ENCODE measurements at regions not wholly inside any gene's neighbourhood (a gene's known extent, or its start where the extent isn't known, plus 50 kb on each side); places are given as distances from the start of the nearest gene placed in this dataset.

DNA sequence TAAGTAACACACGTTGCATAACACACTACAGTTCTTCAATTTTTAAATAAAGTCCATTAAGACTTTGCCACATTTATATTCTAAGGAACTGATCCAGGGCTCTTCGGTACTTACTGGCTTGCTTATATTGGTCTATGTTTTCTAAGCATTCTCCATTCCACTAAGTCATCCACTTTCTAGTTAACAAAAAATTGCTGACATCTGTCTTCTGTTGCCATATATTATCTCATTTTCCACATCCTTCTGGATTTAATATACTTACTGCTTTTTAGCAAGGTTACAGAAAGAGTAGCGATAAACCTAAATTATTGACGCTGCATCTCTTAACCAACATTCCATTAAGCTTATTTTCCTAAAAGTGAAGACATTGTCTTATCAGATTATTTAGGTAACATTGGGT, 238.4 kb upstream of the LRIG3 start:
- TF ChIP-seq FOXM1 (IDR thresholded peaks at IDR 0.05; ENCODE audit: borderline replicate concordance, low read depth) (no peak), TEAD4 (IDR thresholded peaks at IDR 0.05) (no peak), USF1 (IDR thresholded peaks at IDR 0.05) (no peak), RAD21 (IDR thresholded peaks at IDR 0.05; ENCODE audit: low read depth) (no peak), REST (IDR thresholded peaks at IDR 0.05; ENCODE audit: low read depth) (no peak), CEBPB (IDR thresholded peaks at IDR 0.05) (no peak), CREB1 (IDR thresholded peaks at IDR 0.05; ENCODE audit: low read depth) (no peak), NFIC (IDR thresholded peaks at IDR 0.05) (no peak), MAX (IDR thresholded peaks at IDR 0.05) (no peak), TAF1 (IDR thresholded peaks at IDR 0.05; ENCODE audit: low read depth) (no peak), ZBTB7A (IDR thresholded peaks at IDR 0.05; ENCODE audit: low read depth) (no peak), EP300 (IDR thresholded peaks at IDR 0.05; ENCODE audit: borderline replicate concordance) (no peak), EGR1 (IDR thresholded peaks at IDR 0.05) (no peak), TCF12 (IDR thresholded peaks at IDR 0.05; ENCODE audit: low read depth) (no peak), YY1 (IDR thresholded peaks at IDR 0.05; ENCODE audit: low read depth) (no peak)

- TF ChIP-seq TCF12 (IDR thresholded peaks at IDR 0.05; ENCODE audit: low read depth) (no peak), ZBTB7A (IDR thresholded peaks at IDR 0.05; ENCODE audit: low read depth) (no peak), NFIC (IDR thresholded peaks at IDR 0.05) (no peak), MAX (IDR thresholded peaks at IDR 0.05) (no peak), USF1 (IDR thresholded peaks at IDR 0.05) (no peak), TEAD4 (IDR thresholded peaks at IDR 0.05) (no peak), TAF1 (IDR thresholded peaks at IDR 0.05; ENCODE audit: low read depth) (no peak), EP300 (IDR thresholded peaks at IDR 0.05; ENCODE audit: borderline replicate concordance) (no peak), FOXM1 (IDR thresholded peaks at IDR 0.05; ENCODE audit: borderline replicate concordance, low read depth) (no peak), CEBPB (IDR thresholded peaks at IDR 0.05) (no peak), REST (IDR thresholded peaks at IDR 0.05; ENCODE audit: low read depth) (no peak), YY1 (IDR thresholded peaks at IDR 0.05; ENCODE audit: low read depth) (no peak), CREB1 (IDR thresholded peaks at IDR 0.05; ENCODE audit: low read depth) (no peak), RAD21 (IDR thresholded peaks at IDR 0.05; ENCODE audit: low read depth) (no peak), EGR1 (IDR thresholded peaks at IDR 0.05) (no peak)
These were observed 237.8 kb upstream of the LRIG3 start for GRCh38 chr12:59158066-59158465.

DNA sequence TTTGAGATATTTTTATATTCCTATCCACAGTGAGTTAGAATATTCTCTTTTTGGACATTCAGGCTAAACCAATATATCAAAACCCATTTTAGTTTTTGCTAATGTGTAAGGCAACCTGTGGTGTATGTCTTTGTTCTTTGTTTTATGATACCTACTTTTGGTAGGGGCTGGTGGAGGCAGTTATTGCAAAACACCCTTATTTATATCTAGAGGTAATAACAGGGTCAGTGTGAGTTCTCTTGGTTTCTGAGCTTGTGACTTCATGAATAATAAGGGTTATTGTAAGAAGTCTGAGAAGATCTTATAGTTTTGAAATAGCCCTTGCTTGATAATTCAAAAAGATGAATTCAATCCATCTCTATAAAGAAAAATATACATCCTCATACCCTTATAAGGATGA, 235.1 kb upstream of the LRIG3 start:
- no peak for TF ChIP-seq TEAD4 (IDR thresholded peaks at IDR 0.05)
- no peak for TF ChIP-seq EP300 (IDR thresholded peaks at IDR 0.05; ENCODE audit: borderline replicate concordance)
- TF ChIP-seq FOXM1 (IDR thresholded peaks at IDR 0.05; ENCODE audit: borderline replicate concordance, low read depth): no peak
- TF ChIP-seq CEBPB (IDR thresholded peaks at IDR 0.05): 0 out of 2 replicates have a peak, but pooled peaks have one; percentile 17

DNA sequence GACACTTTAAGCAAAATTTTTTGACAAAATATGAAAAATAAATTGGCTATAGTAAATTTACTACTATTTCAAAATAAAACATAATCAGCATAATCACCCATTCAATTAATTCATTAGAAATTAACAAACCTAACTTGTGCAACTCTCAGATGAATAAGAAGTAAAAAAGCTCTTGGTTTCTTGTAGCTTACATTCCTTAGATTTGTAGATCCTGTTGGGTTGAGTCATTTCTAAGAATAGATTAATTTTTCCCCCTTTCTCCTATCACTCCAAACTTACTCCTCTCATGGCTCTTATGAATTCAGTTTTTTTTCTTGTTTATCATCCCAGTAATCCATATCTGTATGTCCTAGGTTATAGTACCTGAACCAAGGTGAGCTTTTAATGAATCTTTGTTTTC, 230.9 kb upstream of the LRIG3 start:
- TF ChIP-seq EGR1 (IDR thresholded peaks at IDR 0.05) (no peak), CEBPB (IDR thresholded peaks at IDR 0.05) (no peak), MAX (IDR thresholded peaks at IDR 0.05) (no peak), RAD21 (IDR thresholded peaks at IDR 0.05; ENCODE audit: low read depth) (no peak), YY1 (IDR thresholded peaks at IDR 0.05; ENCODE audit: low read depth) (no peak), REST (IDR thresholded peaks at IDR 0.05; ENCODE audit: low read depth) (no peak), EP300 (IDR thresholded peaks at IDR 0.05; ENCODE audit: borderline replicate concordance) (no peak), FOXM1 (IDR thresholded peaks at IDR 0.05; ENCODE audit: borderline replicate concordance, low read depth) (no peak), TAF1 (IDR thresholded peaks at IDR 0.05; ENCODE audit: low read depth) (no peak), TCF12 (IDR thresholded peaks at IDR 0.05; ENCODE audit: low read depth) (no peak), USF1 (IDR thresholded peaks at IDR 0.05) (no peak)
